GM19467 (cell line): ENCODE measurements at regions not wholly inside any gene's neighbourhood (a gene's known extent, or its start where the extent isn't known, plus 50 kb on each side); places are given as distances from the start of the nearest gene placed in this dataset.

ENCODE experiments used
- ATAC-seq: cut with Tn5 transposase; IDR thresholded peaks from one replicate; pipeline ENCODE4 v1.9.1; 2021; ENCODE audit warnings: mild to moderate bottlenecking, moderate library complexity; ENCODE audit not compliant: unreplicated experiment

DNA sequence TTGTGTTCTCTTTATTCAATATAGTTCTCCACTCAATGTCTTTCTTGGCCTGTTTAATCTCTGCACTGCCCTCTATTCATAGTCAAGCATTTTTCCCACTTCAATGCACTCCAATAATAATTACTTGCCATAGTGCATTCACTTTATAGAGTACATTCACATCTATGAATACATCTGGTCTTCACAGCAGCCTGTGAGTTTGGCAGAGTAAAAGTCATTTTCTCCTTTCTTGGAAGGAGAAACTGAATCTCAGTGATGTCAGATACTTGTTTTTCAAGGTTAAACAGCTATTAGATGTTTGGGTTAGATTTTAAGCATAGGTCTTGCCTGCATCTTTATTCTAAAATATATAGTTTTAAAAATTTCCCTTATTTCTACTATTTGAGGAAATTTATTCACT lies 373.2 kb downstream of the TRIB2 start:
- ATAC-seq = no peak

DNA sequence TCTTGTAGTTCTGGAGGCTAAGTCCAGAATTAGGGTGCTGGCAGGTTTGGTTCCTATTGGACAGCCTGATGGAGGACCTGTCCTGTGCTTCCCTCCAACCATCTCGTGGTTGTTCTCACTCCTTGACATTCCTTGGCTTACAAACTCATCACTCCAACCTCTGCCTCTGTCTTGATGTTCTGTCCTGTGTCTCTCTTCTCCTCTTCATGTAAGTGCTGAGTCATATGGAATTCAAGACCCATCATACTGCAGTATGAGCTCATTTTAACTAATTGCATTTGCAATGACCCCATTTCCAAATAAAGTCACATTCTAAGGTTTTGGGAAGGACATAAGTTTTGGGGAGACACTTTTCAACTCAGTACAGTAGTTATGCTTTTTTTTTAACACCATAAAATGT lies 374.7 kb downstream of the TRIB2 start:
- no peak for ATAC-seq

GRCh38 chr2:13091861-13092378 lies 375.2 kb downstream of the TRIB2 start:
- ATAC-seq = no peak

- ATAC-seq = no peak
These were observed 376.8 kb downstream of the TRIB2 start for GRCh38 chr2:13093416-13093991.

GRCh38 chr2:13102397-13103063 lies 385.8 kb downstream of the TRIB2 start:
- no peak for ATAC-seq

- ATAC-seq = no peak
These were observed 386.4 kb downstream of the TRIB2 start for GRCh38 chr2:13103151-13103550.

GRCh38 chr2:13103778-13104493 lies 387.2 kb downstream of the TRIB2 start:
- ATAC-seq = no peak

DNA sequence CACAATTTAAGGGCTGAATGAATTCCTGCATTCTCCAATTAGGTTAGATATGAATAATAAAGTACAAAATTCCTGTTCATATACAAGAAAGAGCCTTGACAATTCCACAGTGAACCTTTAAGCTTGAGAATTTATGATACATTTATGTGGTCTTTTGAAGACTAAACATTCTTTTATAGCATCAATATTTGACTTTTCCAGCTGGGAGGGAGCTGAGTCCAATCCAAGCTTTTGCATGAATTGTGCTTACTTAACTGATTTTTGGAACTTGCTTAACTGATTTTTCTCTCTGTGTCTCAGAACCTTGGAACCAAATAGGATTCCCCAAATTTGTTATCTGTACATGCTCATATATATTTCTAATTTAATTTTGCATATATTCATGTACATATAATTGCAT lies 388.0 kb downstream of the TRIB2 start:
- no peak for ATAC-seq

DNA sequence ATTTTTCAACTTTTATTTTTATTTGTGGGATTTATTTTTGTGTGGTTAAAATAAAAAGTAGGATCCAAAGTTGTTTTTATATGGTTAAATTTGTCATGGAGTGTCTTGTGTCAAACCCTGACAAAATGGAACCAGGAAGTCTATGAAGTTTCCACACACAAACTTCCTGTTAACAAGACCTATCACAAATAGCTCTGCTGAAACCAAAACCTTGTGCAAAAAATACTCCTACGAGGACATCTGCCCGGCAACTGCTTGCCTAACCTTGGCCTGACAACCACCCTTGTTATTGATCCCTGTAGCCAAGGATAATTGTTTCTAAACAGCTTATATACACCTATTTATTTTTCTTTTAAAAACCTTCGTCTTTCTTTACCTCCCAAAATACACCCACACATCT lies 389.6 kb downstream of the TRIB2 start:
- no peak for ATAC-seq

GRCh38 chr2:13109516-13109915 lies 392.8 kb downstream of the TRIB2 start:
- ATAC-seq = no peak

DNA sequence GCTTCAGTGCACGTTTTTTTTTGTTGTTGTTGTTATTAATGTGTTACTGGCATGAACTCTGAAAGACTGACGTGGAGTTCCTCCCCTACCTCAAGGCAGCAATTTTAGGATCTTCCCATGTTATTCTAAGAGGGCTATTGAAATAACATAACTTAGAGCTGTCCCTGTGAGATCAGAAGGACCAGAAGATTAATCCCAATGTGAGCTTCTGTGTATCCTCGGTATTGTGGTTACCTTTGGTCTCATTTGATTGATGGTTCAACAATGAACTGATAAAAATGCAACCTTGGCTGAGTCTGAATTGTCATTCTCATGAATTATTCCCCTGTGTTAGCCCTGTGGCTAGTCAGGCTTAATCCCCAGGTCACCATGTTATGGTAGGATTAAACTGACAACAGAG lies 394.1 kb downstream of the TRIB2 start:
- ATAC-seq = no peak

DNA sequence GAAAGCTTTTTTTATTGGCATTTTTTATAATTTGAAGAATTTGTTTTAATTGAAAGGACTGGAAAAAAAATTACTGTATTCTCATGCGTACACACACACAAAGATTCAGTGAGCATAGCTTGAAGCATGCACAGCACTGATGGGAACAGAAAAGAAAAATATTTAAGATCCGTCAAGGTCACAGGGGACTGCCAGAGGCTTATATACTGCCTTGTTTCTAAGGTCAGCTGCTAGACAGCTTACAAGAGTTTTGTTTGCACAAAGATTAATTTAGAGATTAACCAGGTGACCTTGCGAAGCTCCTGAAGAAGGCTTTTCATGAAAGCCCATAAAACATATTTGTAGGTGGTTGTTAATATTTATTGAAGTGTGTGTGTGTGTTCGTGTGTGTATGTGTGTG lies 396.3 kb downstream of the TRIB2 start:
- ATAC-seq = no peak

- no peak for ATAC-seq
These were observed 397.7 kb downstream of the TRIB2 start for GRCh38 chr2:13114391-13114790.

- no peak for ATAC-seq
These were observed 398.9 kb downstream of the TRIB2 start for GRCh38 chr2:13115643-13116042.

DNA sequence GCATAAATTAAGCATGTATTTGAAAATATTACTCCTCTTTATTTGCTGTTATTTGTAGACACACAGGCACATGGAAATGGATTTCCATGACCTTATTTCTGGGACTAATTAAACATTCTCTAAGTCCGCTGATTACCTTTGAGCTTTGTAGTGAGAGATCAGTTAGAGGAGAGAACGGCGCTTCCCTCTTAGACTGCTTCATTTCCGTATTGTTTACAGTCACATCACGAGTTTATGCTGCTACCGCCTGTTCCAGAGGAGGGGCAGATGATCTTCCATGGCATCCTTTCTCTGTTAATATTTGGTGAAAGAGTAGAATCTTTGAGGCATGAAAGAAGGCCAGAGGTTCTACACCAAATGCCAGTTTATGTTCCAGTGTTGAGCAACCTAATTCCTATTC lies 404.4 kb downstream of the TRIB2 start:
- no peak for ATAC-seq

- no peak for ATAC-seq
These were observed 411.4 kb downstream of the TRIB2 start for GRCh38 chr2:13128139-13128538.

- no peak for ATAC-seq
These were observed 418.6 kb downstream of the TRIB2 start for GRCh38 chr2:13135369-13135768.

- ATAC-seq = no peak
These were observed 419.1 kb downstream of the TRIB2 start for GRCh38 chr2:13135856-13136255.

GRCh38 chr2:13137679-13138078 lies 420.9 kb downstream of the TRIB2 start:
- no peak for ATAC-seq

- no peak for ATAC-seq
These were observed 424.6 kb downstream of the TRIB2 start for GRCh38 chr2:13141315-13141714.

DNA sequence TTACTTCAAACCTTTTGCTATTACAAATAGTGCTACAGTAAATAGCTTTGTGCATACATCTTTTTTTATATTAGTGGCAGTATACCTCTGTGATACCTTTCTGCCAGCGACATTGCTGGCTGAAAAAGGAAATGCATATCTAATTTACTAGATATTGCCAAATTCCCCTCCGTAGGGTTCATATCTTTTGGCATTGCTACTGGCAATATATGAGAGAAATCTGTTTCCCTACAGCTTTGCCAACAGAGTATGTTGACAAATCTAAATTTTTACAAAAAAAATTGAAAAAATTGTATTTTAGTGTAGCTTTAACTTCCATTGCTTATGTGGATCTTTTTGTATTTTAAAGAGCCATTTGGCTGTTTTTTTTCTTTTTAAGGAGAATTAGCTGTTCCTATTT lies 426.7 kb downstream of the TRIB2 start:
- no peak for ATAC-seq

- no peak for ATAC-seq
These were observed 440.2 kb downstream of the TRIB2 start for GRCh38 chr2:13156916-13157315.
